ENCODE measurements at regions not wholly inside any gene's neighbourhood (a gene's known extent, or its start where the extent isn't known, plus 50 kb on each side); places are given as distances from the start of the nearest gene placed in this dataset.
"Not testable (repeated sequence)": the region's sequence is repeated elsewhere in the genome, so short reads cannot be mapped to it uniquely, and the experiment has no call there.

DNA sequence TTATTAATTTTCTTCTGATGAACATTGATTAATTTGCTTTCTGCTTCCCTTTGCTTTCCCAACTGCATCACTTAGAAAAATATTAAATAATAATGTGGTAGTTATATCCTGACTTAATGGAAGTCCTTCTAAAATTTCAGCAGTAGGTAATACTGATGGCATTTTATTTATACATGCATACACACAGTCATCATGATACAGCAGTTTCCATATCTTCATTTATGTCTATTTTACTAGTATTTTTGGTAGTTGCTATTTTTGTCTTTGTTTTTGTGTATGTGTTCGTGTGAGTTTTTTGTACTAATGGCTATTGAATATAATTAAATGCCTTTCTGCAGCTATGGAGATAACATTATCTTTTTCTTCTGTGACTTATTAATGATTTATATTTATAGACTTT lies 484.7 kb upstream of the CNTN5 start:
- DNase-seq: no peak

DNA sequence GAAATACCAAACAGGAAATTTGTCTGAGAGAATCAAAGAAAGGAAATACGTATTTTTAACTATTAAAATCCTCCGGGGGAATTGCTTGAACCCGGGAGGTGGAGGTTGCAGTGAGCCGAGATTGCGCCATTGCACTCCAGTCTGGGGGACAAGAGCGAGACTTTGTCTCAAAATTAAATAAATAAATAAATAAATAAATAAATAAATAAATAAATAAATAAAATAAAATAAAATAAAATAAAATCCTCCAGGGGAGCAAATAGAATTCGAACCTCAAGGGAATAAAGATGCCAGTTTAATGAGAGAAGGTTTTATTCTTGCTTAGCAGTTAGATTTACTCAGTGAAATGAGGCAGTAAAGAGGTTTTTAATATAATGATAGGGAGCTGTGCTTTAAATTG lies 482.4 kb upstream of the CNTN5 start:
- DNase-seq: not testable (repeated sequence)

DNA sequence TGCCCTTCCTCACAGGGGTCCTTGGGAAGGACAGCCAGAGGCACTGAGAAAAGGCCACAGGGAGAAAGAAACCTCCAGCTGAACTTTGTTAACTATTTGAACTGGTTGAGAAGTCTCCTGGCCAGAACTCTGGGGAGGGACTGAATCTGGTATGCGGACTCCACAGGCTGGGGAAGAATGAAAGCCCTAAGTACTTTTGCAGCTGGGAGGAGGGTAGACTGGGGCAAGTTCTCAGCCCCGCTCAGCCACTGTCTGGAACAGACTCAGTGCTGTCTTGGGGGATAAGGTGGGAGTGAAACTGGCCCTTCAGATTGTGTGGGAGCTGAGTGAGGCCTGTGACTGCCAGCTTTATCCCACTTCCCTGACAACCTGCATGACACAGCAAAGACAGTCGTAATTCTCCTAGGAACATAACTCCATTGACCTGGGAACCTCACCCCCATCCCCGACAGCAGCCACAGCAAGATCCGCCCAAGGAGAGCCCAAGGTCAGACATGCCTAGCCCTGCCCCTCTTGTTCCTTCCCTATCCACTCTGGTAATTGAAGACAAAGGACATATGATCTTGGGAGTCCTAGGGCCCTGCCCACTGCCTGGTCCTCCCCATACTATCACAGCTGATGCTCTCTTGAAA lies 475.1 kb upstream of the CNTN5 start:
- DNase-seq: no peak

DNA sequence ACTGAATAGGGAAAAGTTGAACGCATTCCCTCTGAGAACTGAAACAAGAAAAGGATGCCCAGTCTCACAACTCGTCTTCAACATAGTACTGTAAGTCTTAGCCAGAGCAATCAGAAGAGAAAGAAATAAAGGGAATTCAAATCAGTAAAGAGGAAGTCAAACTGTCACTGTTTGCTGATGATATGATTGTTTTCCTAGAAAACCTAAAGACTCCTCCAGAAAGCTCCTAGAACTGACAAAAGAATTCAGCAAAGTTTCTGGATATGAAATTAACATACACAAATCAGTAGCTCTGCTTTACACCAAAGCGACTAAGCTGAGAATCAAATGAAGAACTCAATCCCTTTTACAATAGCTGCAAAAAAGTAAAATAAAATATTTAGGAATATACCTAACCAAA lies 471.2 kb upstream of the CNTN5 start:
- DNase-seq: no peak

DNA sequence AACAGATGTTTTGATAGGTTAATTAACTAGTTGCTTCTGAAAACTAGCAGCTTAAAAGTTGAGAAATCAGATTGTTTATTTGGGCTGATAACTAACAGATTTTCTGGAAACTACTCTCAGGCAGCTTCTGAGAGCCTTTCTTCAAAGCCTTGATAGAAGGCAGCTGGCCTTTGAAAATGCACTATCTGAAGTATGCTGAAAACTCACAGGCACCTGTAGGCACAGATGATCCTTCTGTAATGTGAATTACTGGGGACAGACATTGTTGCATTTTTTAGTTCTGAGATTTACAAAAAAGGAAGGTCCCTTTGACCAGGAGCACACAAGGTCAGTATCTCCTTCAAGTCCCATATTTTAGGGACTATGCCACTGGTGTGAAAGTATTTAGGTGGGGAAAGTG lies 460.8 kb upstream of the CNTN5 start:
- no peak for DNase-seq

DNA sequence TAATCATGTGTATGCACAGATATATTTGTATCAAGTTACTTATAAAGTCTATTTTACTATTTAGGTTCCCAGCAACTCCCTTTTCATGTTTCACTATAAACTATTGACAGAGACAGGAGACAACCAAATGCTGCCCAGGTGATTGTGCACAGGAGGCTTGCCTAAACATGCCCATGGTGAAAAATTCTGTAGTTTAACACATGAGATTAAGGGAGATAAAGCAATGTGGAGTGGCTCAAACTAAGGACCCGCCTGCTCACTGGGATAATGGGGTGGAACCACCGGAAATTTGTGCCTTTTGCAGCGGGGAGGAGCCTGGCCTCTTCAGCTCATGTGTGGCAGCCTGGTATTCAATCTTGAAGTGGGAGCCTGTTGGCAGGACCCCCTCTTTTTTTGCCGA lies 459.5 kb upstream of the CNTN5 start:
- no peak for DNase-seq

DNA sequence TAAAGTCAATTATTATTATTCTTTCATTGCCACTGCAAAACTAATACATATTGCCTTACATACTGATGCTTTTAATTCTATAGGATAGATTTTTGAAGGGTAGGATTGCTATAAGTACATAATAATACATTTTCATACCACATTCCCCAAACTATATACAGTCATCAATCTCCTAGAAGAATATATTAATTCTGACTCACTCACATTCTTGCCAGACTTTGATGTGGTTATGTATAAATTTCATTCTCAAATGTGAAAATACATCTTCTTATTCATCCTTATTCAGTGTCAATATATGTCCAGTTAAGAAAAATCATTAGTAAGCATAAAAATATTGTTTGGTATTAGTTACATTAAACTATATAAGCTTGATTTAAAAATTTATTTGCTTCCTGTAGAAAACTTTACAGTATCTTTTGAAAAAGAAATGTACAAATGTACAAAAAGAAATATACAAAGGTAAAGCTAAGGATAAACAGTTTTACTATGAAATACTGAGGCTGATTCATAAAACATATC lies 458.8 kb upstream of the CNTN5 start:
- DNase-seq: no peak

DNA sequence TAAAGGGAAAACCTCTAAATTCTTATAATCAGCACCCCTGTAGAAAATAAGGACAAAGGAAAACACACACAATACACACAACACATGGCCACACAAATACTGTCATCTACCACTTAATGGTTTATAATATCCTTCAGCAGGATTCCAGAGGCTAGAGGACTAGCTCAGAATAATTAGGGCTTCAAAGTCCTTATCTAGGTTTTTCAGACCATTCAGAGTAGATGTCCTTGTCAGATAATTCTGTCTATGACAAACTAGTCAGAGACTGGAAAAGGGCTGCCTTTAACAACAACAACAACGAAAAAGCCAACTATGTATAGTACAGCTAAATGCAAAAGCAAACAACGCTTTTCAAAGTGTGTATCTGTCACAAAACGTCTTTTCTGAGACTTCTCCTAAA lies 456.5 kb upstream of the CNTN5 start:
- no peak for DNase-seq

DNA sequence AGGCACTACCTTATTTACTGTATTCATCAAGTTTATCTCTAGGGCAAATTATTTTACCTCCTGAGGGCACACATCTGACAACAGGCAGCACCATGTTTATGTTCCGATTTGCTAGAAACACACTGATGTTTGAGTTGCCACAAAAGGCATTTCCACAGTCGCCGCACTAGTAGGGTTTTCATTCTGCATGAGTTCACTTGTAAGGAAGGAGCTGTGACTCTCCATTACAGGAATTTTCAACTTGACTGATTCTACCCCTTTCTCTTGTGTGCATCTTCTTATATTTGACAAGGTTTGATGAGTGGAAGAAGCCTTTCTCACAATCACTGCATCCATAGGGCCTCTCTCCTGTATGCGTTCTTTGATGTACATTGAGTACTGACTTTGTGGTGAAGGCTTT lies 455.9 kb upstream of the CNTN5 start:
- DNase-seq: no peak

DNA sequence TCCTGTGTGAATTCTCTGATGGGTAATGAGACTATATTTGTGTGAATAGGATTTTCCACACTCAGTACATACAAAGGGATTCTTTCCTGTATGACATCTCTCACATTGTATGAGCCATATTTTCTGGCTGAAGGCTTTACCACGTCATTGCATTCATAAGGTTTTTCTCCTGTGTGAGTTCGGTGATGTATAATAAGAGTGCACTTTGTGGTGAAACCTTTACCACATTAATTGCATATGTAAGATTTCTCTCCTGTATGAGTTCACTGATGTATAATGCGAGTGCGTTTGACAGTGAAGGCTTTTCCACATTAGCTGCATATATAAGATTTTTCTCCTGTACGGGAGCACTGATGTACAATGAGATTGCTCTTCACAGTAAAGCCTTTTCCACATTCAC lies 455.4 kb upstream of the CNTN5 start:
- DNase-seq: no peak

DNA sequence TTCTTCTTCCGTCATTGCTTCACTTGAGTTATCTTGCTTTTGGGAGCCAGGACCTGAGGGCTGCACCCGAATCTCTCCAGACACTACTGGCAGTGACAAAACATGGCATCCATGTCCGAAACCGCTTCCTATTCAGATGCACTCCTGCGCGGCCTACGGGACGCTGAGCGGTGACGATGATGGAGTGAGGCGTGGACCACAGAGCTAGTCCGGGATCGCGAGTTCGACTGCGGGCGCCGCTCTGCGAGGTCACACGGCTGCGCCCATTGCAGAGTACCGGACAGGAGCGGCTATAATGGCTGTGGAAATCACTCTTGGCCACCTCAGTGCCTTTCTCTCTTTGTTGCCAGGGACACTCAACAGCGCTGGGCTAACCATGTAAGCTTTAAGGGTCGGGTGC lies 453.8 kb upstream of the CNTN5 start:
- no peak for DNase-seq

DNA sequence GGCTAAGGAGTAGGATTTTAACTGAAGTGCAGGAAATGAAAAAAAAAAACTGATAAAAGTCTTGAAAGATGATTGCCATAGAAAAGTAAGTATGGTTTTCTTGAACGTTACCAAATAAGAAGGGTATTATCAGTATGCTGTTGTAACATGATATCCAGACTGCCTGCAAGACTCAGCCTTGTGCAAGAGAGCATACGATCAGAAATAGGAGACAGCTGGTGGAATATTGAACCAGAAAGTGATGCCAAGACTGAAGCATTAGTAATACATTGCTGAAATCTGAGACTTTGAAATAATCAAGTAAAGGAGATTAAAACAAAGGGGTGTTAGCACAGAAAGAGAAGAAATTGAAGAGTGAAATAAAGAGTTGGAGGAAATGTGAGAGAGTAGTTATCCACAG lies 452.7 kb upstream of the CNTN5 start:
- no peak for DNase-seq

DNA sequence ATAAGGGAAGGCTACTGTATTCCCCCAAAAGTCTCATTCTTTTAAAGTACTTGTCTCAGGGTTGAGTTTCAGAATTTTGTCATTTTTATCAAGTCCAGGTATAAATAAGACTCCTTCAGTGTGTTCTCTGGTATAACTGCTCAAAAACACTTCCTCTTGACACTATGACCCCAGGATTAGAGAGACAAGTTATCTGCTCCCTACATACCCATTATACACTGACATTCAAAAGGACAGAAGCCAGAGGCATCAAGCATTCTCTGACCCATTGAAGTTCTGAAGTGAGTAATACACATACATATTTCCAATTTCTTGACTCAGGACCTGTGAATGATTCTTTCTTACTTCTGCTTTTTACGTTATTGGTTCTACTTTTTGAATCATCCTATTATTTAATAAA lies 447.8 kb upstream of the CNTN5 start:
- DNase-seq: no peak

DNA sequence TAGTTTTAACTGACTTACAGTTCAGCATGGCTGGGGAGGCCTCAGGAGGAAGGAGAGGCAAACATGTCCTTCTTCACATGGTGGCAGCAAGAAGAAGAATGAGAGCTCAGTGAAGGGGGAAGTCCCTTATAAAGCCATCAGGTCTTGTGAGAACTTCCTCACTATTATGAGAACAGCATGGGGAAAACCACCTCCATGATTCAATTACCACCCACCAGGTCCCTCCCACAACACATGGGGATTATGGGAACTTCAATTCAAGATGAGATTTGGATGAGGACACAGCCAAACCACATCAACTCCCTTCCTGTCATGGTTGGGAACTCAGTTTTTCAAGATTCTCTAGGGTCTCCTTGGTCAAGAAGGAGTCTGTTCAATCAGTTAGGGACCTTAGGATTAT lies 432.9 kb upstream of the CNTN5 start:
- no peak for DNase-seq

DNA sequence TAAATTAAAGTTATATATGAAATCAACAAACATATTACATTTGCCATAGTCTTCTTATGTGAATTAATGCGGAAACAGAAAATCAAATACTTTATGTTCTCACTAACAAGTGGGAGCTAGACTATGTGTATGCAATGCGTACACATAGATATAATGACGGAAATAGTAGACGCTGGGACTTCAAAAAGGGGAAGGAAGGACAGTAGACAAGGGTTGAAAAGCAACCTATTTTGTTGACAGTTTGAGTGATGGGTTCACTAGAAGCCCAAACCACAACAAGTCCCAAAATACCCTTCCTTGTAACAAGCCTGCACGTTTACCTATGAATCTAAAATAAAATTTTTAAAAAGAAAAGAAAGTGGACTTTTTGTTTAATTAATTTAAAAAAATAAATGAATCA lies 430.8 kb upstream of the CNTN5 start:
- no peak for DNase-seq

DNA sequence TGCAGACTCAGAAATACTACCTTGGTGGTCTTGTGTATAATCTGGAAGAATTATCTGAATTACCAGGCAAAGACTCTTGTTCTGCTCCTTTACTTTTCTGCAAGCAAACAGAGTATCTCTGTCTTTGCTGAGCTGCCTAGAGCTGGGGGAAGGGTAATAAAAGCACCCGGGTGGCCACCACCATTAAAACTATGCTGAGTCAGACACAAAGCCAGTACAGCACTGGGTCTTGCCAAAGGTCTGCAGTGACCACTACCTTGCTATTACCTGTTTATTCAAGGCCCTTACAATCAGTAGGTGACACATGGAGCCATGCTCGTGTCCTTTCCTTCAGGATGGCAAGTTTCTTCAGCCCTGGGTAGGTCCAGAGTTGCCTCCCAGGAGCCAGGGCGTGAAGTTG lies 420.6 kb upstream of the CNTN5 start:
- no peak for DNase-seq

DNA sequence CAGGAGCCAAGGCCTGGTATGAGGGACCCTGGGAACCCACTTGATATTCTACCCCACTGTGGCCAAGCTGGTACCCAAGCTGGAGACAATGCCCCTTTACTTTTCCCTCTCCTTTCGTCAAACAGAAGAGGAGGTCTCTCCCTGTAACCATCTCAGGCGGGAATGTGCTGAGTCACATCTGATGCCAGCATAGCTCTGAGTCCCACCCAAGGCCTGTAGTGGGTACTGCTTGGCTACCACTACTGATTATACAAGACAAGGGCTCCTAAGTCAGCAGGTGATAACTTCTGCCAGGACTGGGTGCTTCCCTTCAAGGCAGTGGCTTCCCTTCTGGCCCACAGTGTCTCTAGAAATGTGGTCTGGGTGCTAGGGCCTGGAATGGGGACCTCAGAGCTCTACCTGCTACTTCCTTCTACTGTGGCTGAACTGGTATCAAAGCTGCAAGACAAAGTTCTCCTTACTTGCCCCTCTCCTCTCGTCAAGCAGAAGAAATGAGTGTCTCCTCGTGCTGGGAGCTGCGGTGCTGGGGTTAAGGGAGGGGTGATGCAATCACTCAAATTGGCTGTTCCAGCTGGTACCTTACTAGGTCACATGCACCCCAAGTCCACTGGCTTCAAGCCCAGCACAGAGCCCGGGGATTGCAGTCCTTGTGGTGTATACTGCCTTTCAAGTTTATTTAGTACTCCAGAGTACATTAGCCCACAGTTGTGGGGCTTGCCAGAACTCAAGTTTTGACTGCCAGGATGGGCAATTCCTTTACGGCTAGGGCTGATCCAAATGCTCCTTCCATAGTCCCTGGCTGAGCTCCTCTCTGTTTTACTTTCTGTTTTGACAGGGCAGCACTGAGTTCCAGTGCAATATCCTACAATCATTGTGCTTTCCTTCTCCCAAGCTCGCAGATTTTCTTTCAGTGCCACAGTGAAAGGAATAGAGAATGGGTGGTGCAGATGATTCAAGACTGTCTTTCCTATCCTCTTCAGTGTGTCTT lies 419.7 kb upstream of the CNTN5 start:
- DNase-seq: no peak

DNA sequence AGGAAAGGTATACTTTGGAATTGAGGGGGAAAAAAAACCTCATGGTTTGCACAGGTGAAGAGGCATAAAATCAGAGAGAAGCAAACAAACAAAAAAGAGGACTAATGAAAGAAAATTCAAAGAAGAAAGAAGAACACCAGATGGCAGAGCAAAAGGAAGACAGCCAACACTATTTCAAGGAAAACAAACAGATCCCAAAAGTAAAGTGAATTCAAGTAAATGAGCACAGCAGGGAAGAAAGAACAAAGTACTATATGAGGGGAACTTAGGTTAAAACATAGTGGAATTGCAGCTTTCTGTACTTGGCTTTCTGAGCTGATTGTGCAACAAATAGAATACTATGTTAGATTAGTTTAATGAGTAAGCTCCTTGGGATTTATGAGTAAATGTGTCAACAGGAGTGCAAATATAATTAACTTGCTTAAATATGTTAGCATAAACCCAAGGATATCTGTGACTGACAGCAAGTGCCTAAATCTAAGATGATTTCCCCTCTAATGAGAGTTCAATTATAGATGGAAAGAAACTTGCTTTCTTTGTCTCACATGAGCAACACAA lies 404.6 kb upstream of the CNTN5 start:
- DNase-seq: no peak

DNA sequence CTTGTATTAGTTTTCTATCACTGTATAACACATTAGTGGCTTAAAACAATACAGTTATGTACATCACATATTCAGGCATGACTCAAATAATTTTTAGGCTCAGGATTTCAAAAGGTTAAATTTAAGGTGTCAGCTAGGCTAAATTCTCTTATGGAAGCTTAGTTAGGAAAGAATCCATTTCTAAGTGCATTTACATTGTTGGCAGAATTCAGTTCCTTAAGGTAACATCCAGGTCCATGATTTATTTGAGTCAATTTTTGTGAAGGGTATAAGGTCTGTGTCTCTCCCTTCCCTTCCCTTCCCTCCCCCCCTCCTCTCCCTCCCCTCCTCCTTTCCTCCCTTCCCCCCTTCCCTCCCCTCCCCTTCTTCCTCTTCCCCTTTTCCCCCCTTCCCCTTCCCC lies 399.0 kb upstream of the CNTN5 start:
- no peak for DNase-seq

DNA sequence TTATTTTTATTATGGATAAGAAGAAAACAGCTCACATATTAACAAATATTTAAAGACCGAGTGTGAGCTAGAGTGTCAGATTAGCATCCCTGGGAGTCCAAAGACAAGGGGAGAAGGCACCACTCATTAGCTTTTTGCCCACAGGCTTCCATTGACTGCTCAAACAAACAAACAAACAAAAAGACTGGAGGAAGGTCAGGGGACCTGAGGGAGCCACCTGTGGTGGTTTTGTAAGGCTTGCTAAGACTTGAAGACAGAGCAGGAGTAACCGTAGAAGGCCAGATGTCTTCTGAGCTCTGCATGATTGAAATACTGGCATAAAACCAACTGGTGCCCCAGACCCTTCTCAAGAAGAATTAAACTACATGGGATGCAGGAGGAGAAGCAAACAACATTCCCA lies 395.2 kb upstream of the CNTN5 start:
- DNase-seq: no peak

DNA sequence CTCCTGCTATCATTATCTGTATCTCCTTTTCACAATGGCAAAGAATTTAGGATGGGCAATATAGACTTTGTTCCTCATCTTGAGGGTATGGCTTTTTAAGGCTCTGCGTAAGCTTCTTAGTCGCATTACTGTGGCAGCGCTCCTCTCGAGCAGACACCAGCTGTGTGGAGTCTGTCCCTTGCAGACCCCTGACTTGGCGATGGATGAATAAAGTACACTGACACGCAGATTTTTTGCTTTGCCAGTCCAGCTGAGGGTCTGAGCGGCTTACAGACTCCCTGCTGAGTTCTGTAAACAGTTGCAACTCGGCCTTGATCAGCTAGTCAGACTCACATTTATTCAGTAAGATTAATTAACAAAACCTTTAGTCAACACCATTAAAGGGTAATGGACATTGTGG lies 390.0 kb upstream of the CNTN5 start:
- no peak for DNase-seq

DNA sequence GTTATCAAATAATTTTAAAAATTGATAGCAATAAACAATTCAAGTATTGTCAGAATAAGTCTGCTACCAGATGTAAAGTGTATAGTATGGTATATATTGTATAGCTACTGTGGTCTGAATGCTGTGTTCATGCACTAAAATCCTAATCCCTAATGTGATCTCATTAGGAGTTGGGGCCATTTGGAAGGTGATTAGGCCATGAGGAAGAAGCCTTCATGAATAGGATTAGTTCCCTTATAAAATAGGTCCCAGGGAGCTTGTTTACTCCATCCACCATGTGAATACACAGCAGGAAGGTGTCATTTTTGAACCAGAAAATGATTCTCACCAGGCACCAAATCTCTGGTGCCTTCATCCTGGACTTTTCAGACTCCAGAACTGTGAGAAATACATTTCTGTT lies 363.0 kb upstream of the CNTN5 start:
- no peak for DNase-seq

DNA sequence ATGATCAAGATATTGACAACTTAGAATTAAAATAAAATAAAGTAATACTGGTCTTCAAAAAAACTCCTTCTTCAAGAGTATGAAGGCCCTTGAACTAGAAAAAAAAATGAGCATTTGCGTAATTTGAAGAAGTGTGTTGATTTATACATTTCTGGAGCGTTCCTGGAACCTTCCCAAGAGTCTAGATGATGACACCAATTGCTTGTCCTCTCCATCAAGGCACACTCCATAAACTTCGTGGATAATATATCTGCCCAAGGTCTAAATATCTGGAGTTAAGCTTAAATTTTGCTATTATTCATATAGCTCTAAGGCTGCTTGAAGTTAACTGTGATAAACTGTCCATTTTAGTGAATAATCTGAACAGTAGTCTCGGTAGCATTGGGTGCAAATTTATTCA lies 361.3 kb upstream of the CNTN5 start:
- DNase-seq: no peak

Data from muscle of arm (tissue), 1 donor.